RWPE2 (cell line): ENCODE measurements at regions not wholly inside any gene's neighbourhood (a gene's known extent, or its start where the extent isn't known, plus 50 kb on each side); places are given as distances from the start of the nearest gene placed in this dataset.

Experiments
- ATAC-seq: fragments of 200-7000 bp; cut with Tn5 transposase; 3 replicates; pipeline ENCODE4 v1.9.1; 2021; ENCODE audit warnings: low read depth
- DNase-seq: peaks from one replicate; pipeline ENCODE4 v3.0.0-alpha.2; 2020; ENCODE audit warnings: low spot score
- H3K27ac ChIP-seq: fragments of 450-650 bp; 2 replicates; pipeline ENCODE4 v1.5.1; 2017; ENCODE audit warnings: mild to moderate bottlenecking; ENCODE audit not compliant: poor library complexity, severe bottlenecking
- H3K27me3 ChIP-seq: fragments of 250-450 bp; sonication (Bioruptor Pico); 2 replicates; pipeline ENCODE4 v1.5.1; 2021; ENCODE audit warnings: mild to moderate bottlenecking, moderate library complexity; ENCODE audit not compliant: insufficient read depth, poor library complexity, severe bottlenecking
- H3K36me3 ChIP-seq: fragments of 250-450 bp; sonication (Bioruptor Pico); 2 replicates; pipeline ENCODE4 v1.5.1; 2020; ENCODE audit warnings: low read depth, mild to moderate bottlenecking, moderate library complexity
- H3K4me1 ChIP-seq: fragments of 250-450 bp; sonication (Bioruptor Pico); 2 replicates; pipeline ENCODE4 v1.5.1; 2021; ENCODE audit warnings: mild to moderate bottlenecking, moderate library complexity; ENCODE audit not compliant: insufficient read depth, poor library complexity, severe bottlenecking
- H3K4me3 ChIP-seq: fragments of 250-450 bp; sonication (Bioruptor Pico); 2 replicates; pipeline ENCODE4 v1.5.1; 2021; ENCODE audit warnings: mild to moderate bottlenecking, moderate library complexity; ENCODE audit not compliant: severe bottlenecking
- H3K9me3 ChIP-seq: fragments of 250-450 bp; sonication (Bioruptor Pico); 2 replicates; pipeline ENCODE4 v1.5.1; 2021; ENCODE audit warnings: mild to moderate bottlenecking, moderate library complexity; ENCODE audit not compliant: severe bottlenecking
- TF ChIP-seq, protein P1 (sequence below): fragments of 450-650 bp; IDR thresholded peaks from one replicate; pipeline ENCODE4 v1.5.1; 2017; ENCODE audit warnings: mild to moderate bottlenecking, moderate library complexity; ENCODE audit not compliant: poor library complexity, severe bottlenecking

DNA sequence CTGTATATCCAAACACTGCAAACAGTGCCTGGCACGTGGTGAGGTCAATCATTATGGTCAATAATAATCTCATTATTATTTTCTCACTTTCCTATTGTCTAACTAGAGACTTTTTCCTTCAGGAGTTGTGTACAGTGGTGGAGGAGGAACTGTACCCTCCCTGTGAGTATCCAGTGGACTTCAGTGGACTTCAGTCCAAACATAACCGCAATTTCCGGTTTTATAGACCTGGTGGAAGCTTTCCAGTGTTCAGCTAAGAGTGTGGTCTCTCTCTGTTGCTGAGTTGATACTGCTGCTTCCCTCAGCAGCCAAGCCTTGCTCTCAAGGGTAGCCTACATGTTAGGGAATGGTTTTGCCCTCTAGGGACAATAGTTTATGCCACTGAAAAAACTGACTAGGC lies 447.1 kb downstream of the TMEM182 start:
- Histone ChIP-seq H3K27me3 (peaks cover 2% of the 10 kb centered on the region), H3K4me1 (no peaks in the 10 kb centered on the region), H3K27ac (no peak overlapping the region), H3K4me3 (no peak overlapping the region), H3K36me3 (no peaks in the 10 kb centered on the region), H3K9me3 (no peaks in the 10 kb centered on the region)
- TF ChIP-seq, protein P1, sequence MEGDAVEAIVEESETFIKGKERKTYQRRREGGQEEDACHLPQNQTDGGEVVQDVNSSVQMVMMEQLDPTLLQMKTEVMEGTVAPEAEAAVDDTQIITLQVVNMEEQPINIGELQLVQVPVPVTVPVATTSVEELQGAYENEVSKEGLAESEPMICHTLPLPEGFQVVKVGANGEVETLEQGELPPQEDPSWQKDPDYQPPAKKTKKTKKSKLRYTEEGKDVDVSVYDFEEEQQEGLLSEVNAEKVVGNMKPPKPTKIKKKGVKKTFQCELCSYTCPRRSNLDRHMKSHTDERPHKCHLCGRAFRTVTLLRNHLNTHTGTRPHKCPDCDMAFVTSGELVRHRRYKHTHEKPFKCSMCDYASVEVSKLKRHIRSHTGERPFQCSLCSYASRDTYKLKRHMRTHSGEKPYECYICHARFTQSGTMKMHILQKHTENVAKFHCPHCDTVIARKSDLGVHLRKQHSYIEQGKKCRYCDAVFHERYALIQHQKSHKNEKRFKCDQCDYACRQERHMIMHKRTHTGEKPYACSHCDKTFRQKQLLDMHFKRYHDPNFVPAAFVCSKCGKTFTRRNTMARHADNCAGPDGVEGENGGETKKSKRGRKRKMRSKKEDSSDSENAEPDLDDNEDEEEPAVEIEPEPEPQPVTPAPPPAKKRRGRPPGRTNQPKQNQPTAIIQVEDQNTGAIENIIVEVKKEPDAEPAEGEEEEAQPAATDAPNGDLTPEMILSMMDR: no peak
- no peak for ATAC-seq
- DNase-seq: no peak

DNA sequence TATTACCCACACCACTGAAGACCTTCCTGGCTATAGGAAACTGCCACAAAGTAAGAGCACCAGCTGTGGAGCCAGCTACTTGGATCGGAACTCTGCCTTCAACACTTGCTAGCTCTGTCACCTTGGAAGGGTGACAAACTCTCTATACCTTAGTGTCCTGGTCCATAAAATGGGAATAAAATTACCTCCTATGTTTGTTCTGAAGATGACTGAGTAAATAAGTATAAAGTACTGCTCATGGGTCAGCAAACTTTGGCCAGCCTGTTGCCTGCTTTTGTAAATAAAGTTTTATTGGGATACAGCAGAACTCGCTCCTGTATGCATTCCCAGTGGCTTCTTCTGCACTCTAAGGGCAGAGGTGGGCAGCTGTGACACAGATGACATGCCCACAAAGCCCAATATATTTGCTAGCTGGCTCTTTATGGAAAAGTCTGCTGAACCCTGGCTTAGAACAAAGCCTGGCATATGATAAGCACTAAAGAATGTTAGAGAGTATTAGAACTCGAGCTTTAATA lies 451.3 kb downstream of the TMEM182 start:
- no peak overlapping the region for H3K27ac ChIP-seq
- H3K9me3 ChIP-seq: no peaks in the 10 kb centered on the region
- peaks cover 2% of the 10 kb centered on the region for H3K27me3 ChIP-seq
- H3K4me1 ChIP-seq: no peaks in the 10 kb centered on the region
- H3K36me3 ChIP-seq: no peaks in the 10 kb centered on the region
- ATAC-seq (no peak), DNase-seq (no peak)
- TF ChIP-seq, protein P1: no peak
- no peak overlapping the region for H3K4me3 ChIP-seq

DNA sequence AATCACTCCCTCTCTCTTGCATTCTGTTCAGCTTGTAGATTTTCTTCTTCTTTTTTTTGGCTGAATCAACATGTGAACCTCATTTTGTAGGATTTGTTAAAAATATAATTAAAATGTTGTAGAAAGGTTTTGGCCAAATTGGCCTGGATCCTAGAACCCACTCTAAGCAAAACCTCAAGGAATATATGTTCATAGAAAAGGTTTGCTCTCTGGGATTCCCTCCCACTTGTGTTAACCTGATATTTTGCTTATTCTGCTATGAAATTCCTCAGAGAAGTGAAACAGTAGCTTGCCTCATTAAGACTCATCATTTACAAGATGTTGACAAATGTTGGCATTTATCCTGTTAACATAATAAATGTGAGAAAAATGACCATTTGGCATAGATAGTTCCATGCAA lies 456.7 kb downstream of the TMEM182 start:
- no peak overlapping the region for H3K4me3 ChIP-seq
- no peak for ATAC-seq
- TF ChIP-seq, protein P1: no peak

DNA sequence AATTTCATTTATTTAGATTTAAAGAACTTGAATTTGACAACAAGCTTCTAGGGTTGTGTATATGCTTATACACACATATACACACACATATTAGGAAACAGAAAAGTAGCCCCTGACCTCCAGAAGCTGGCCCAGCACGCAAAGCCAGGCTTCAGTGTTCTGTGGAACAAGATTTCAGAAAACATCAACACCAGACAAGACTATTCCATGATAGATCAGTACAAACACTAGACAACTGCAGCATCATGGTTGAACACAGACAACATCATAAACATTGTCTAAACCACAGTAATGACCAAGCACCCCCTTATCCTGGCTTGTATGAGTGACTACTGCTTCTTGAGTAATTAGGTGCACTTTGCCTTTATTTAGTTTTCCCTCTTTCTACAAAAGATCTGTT lies 457.6 kb downstream of the TMEM182 start:
- no peak overlapping the region for H3K27ac ChIP-seq
- no peak overlapping the region for H3K4me3 ChIP-seq
- TF ChIP-seq, protein P1: no peak
- ATAC-seq: no peak
- no peaks in the 10 kb centered on the region for H3K36me3 ChIP-seq
- no peaks in the 10 kb centered on the region for H3K9me3 ChIP-seq
- no peak for DNase-seq
- H3K27me3 ChIP-seq: no peaks in the 10 kb centered on the region
- no peaks in the 10 kb centered on the region for H3K4me1 ChIP-seq

More for the DNA sequence above, 456.7 kb downstream of the TMEM182 start:
- no peaks in the 10 kb centered on the region for H3K27me3 ChIP-seq
- no peak overlapping the region for H3K27ac ChIP-seq
- H3K4me1 ChIP-seq: no peaks in the 10 kb centered on the region
- no peaks in the 10 kb centered on the region for H3K36me3 ChIP-seq
- DNase-seq: no peak
- no peaks in the 10 kb centered on the region for H3K9me3 ChIP-seq

DNA sequence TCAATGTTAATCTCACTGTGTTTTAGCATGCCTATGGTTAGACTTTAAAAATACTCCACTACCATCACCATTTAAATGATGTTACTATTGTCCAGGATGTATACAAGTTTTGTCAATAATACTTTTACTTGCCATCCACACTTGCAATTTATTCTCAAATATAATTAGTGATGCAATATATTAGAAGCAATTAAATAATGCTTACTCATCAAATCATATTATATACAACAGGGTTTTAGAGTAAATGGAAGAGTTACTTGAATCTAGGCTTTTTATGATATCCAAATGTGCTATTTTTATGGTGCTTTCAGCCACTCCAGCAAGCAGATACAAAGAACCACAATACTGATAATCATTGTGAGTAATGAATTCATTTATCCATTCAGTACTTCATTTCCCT lies 461.1 kb downstream of the TMEM182 start:
- Histone ChIP-seq H3K4me3 (no peak overlapping the region), H3K36me3 (no peaks in the 10 kb centered on the region), H3K4me1 (no peaks in the 10 kb centered on the region), H3K27ac (no peak overlapping the region), H3K27me3 (peaks cover 5% of the 10 kb centered on the region), H3K9me3 (no peaks in the 10 kb centered on the region)
- TF ChIP-seq, protein P1: no peak
- DNase-seq: no peak
- ATAC-seq: no peak
